Astrocyte of the spinal cord (primary cell): ENCODE measurements at regions not wholly inside any gene's neighbourhood (a gene's known extent, or its start where the extent isn't known, plus 50 kb on each side); places are given as distances from the start of the nearest gene placed in this dataset.
"Not testable (repeated sequence)": the region's sequence is repeated elsewhere in the genome, so short reads cannot be mapped to it uniquely, and the experiment has no call there.

Source experiments
- DNase-seq: peaks from one replicate; pipeline ENCODE4 v3.0.0; 2011; ENCODE audit warnings: low read depth, low spot score
- H3K4me3 ChIP-seq: 2 replicates; pipeline ENCODE4 v1.5.1; 2011; ENCODE audit warnings: low read depth, mild to moderate bottlenecking, low read length, moderate library complexity
- CTCF ChIP-seq: IDR thresholded peaks from 2 replicates; pipeline ENCODE4 v1.5.1; 2012; ENCODE audit warnings: low read depth, mild to moderate bottlenecking, low read length, inconsistent platforms
- in situ Hi-C: cut with HindIII; loops from 2 replicates; pipeline ENCODE4 v1.10.0; 2017; ENCODE audit warnings: low sequenced_read_pairs

GRCh38 chr17:64712557-64713351, 50.6 kb upstream of the SMURF2 start:
- H3K4me3 ChIP-seq, in situ Hi-C loops, DNase-seq: not testable (repeated sequence)
- peak; percentile 30 for TF ChIP-seq CTCF
